K562 (cell line): ENCODE measurements at regions not wholly inside any gene's neighbourhood (a gene's known extent, or its start where the extent isn't known, plus 50 kb on each side); places are given as distances from the start of the nearest gene placed in this dataset.

Experiments used
- CREB3L1 ChIP-seq: fragments of 450-650 bp; IDR thresholded peaks from 2 replicates; pipeline ENCODE4 v1.6.1; 2014; ENCODE audit warnings: low read depth, mild to moderate bottlenecking, moderate library complexity, borderline replicate concordance
- FUS ChIP-seq: fragments of 200-400 bp; formaldehyde crosslinking; optimal IDR thresholded peaks from 2 replicates; pipeline ENCODE3; 2017; ENCODE audit warnings: low read depth, low read length
- GABPB1 ChIP-seq: sonication (generic); formaldehyde crosslinking; IDR thresholded peaks from 2 replicates; pipeline ENCODE4 v1.8.0; 2022; ENCODE audit warnings: mild to moderate bottlenecking, missing genetic modification reagents
- GATA2 ChIP-seq: sonication (generic); formaldehyde crosslinking; IDR thresholded peaks from 2 replicates; pipeline ENCODE4 v1.4.0; 2020; ENCODE audit warnings: mild to moderate bottlenecking, missing genetic modification reagents
- XRCC5 ChIP-seq: fragments of 200-400 bp; formaldehyde crosslinking; IDR thresholded peaks from 2 replicates; pipeline ENCODE4 v1.6.1; 2017; ENCODE audit warnings: low read depth, mild to moderate bottlenecking, low read length
- ZBTB34 ChIP-seq: fragments of 250-450 bp; sonication (Bioruptor Pico); IDR thresholded peaks from 2 replicates; pipeline ENCODE4 v1.8.0; 2021; ENCODE audit warnings: mild to moderate bottlenecking, moderate library complexity
- ZC3H11A ChIP-seq: IDR thresholded peaks from 2 replicates; pipeline ENCODE4 v1.6.1; 2012; ENCODE audit warnings: low read depth, low read length, improper control_type of control experiment
- TF ChIP-seq, protein P1 (sequence below), 2 experiments: fragments of 450-650 bp; formaldehyde crosslinking in 1 of 2; IDR thresholded peaks; 2 replicates each; pipeline versions ENCODE4 v1.4.0 to v1.6.1; 2014 to 2020; ENCODE audit warnings: mild to moderate bottlenecking in 2 of 2, borderline replicate concordance in 1 of 2, low read depth in 1 of 2
- TF ChIP-seq, protein P2 (sequence below): fragments of 200-800 bp; sonication (Bioruptor generic); IDR thresholded peaks from 2 replicates; pipeline ENCODE4 v1.6.1; 2016; ENCODE audit warnings: missing genetic modification characterization, missing compliant biosample characterization

- TF ChIP-seq ZBTB34 (CRISPR knock-in tag) (no peak), GABPB1 (CRISPR knock-in tag) (no peak), CREB3L1 (no peak), XRCC5 (no peak), GATA2 (CRISPR knock-in tag) (no peak), ZC3H11A (no peak), FUS (no peak)
- TF ChIP-seq, protein P1, sequence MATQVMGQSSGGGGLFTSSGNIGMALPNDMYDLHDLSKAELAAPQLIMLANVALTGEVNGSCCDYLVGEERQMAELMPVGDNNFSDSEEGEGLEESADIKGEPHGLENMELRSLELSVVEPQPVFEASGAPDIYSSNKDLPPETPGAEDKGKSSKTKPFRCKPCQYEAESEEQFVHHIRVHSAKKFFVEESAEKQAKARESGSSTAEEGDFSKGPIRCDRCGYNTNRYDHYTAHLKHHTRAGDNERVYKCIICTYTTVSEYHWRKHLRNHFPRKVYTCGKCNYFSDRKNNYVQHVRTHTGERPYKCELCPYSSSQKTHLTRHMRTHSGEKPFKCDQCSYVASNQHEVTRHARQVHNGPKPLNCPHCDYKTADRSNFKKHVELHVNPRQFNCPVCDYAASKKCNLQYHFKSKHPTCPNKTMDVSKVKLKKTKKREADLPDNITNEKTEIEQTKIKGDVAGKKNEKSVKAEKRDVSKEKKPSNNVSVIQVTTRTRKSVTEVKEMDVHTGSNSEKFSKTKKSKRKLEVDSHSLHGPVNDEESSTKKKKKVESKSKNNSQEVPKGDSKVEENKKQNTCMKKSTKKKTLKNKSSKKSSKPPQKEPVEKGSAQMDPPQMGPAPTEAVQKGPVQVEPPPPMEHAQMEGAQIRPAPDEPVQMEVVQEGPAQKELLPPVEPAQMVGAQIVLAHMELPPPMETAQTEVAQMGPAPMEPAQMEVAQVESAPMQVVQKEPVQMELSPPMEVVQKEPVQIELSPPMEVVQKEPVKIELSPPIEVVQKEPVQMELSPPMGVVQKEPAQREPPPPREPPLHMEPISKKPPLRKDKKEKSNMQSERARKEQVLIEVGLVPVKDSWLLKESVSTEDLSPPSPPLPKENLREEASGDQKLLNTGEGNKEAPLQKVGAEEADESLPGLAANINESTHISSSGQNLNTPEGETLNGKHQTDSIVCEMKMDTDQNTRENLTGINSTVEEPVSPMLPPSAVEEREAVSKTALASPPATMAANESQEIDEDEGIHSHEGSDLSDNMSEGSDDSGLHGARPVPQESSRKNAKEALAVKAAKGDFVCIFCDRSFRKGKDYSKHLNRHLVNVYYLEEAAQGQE (IDR thresholded peaks at IDR 0.05; ENCODE audit: borderline replicate concordance) = no peak
- TF ChIP-seq, protein P1 (CRISPR knock-in tag; IDR thresholded peaks at IDR 0.05; ENCODE audit: low read depth) = no peak
- TF ChIP-seq, protein P2, sequence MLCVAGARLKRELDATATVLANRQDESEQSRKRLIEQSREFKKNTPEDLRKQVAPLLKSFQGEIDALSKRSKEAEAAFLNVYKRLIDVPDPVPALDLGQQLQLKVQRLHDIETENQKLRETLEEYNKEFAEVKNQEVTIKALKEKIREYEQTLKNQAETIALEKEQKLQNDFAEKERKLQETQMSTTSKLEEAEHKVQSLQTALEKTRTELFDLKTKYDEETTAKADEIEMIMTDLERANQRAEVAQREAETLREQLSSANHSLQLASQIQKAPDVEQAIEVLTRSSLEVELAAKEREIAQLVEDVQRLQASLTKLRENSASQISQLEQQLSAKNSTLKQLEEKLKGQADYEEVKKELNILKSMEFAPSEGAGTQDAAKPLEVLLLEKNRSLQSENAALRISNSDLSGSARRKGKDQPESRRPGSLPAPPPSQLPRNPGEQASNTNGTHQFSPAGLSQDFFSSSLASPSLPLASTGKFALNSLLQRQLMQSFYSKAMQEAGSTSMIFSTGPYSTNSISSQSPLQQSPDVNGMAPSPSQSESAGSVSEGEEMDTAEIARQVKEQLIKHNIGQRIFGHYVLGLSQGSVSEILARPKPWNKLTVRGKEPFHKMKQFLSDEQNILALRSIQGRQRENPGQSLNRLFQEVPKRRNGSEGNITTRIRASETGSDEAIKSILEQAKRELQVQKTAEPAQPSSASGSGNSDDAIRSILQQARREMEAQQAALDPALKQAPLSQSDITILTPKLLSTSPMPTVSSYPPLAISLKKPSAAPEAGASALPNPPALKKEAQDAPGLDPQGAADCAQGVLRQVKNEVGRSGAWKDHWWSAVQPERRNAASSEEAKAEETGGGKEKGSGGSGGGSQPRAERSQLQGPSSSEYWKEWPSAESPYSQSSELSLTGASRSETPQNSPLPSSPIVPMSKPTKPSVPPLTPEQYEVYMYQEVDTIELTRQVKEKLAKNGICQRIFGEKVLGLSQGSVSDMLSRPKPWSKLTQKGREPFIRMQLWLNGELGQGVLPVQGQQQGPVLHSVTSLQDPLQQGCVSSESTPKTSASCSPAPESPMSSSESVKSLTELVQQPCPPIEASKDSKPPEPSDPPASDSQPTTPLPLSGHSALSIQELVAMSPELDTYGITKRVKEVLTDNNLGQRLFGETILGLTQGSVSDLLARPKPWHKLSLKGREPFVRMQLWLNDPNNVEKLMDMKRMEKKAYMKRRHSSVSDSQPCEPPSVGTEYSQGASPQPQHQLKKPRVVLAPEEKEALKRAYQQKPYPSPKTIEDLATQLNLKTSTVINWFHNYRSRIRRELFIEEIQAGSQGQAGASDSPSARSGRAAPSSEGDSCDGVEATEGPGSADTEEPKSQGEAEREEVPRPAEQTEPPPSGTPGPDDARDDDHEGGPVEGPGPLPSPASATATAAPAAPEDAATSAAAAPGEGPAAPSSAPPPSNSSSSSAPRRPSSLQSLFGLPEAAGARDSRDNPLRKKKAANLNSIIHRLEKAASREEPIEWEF (CRISPR knock-in tag) = no peak
These were observed 856.6 kb downstream of the METTL15 start (continued) for GRCh38 chr11:28964811-28965210.
